GM10266 (cell line): ENCODE measurements at regions not wholly inside any gene's neighbourhood (a gene's known extent, or its start where the extent isn't known, plus 50 kb on each side); places are given as distances from the start of the nearest gene placed in this dataset.

Experiments
- DNase-seq: peaks from one replicate; pipeline ENCODE4 v3.0.0; 2012; ENCODE audit errors: extremely low spot score
- CTCF ChIP-seq: IDR thresholded peaks from 2 replicates; pipeline ENCODE4 v1.5.1; 2012; ENCODE audit warnings: mild to moderate bottlenecking, low read depth; ENCODE audit not compliant: control insufficient read depth, insufficient read depth; ENCODE audit errors: missing control alignments

GRCh38 chr5:52731274-52732027 is 56.3 kb upstream of the ITGA1 start:
- no peak for TF ChIP-seq CTCF
- DNase-seq, result no peak

- no peak for DNase-seq
- TF ChIP-seq CTCF, result no peak
These were observed 53.2 kb upstream of the ITGA1 start for GRCh38 chr5:52734557-52734956.

GRCh38 chr5:52735139-52735538 is 52.6 kb upstream of the ITGA1 start:
- no peak for TF ChIP-seq CTCF
- no peak for DNase-seq
